ENCODE measurements at regions not wholly inside any gene's neighbourhood (a gene's known extent, or its start where the extent isn't known, plus 50 kb on each side); places are given as distances from the start of the nearest gene placed in this dataset.

DNA sequence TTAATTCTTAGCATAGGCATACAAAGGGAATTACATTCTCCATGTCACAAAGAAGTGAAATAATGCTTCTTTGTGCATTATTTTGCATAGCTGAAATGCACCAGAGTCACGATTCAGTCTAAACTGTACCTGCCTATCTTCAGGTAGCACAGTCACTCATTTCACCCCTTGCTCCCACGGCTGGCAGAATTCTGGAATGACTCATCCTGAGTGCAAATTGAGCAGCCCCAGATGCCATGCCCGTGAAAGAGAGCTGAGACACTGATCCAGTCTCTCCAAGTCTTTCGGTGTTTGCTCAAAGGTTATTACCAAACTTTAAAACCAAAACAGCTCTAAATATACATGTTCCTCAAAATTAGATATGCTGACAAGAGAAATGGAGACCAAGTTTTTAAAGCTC, 168.3 kb upstream of the POU3F3 start:
- TF ChIP-seq, protein P1, sequence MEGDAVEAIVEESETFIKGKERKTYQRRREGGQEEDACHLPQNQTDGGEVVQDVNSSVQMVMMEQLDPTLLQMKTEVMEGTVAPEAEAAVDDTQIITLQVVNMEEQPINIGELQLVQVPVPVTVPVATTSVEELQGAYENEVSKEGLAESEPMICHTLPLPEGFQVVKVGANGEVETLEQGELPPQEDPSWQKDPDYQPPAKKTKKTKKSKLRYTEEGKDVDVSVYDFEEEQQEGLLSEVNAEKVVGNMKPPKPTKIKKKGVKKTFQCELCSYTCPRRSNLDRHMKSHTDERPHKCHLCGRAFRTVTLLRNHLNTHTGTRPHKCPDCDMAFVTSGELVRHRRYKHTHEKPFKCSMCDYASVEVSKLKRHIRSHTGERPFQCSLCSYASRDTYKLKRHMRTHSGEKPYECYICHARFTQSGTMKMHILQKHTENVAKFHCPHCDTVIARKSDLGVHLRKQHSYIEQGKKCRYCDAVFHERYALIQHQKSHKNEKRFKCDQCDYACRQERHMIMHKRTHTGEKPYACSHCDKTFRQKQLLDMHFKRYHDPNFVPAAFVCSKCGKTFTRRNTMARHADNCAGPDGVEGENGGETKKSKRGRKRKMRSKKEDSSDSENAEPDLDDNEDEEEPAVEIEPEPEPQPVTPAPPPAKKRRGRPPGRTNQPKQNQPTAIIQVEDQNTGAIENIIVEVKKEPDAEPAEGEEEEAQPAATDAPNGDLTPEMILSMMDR (IDR thresholded peaks at IDR 0.05) = no peak
- no peak for TF ChIP-seq POLR2A (IDR thresholded peaks at IDR 0.05)
